ENCODE measurements at regions not wholly inside any gene's neighbourhood (a gene's known extent, or its start where the extent isn't known, plus 50 kb on each side); places are given as distances from the start of the nearest gene placed in this dataset.
"Not testable (repeated sequence)": the region's sequence is repeated elsewhere in the genome, so short reads cannot be mapped to it uniquely, and the experiment has no call there.

- no peak for TF ChIP-seq CTCF (IDR thresholded peaks at IDR 0.05; ENCODE audit: low read depth, low read length)
- DNase-seq = no peak
Measured at GRCh38 chr11:90428836-90429235, 206.0 kb upstream of the CHORDC1 start.

GRCh38 chr11:90426442-90426841, 203.6 kb upstream of the CHORDC1 start:
- H3K4me3 ChIP-seq (ENCODE audit: low read depth, low read length) = no peak overlapping the region
- TF ChIP-seq CTCF (IDR thresholded peaks at IDR 0.05; ENCODE audit: low read depth, low read length) = no peak
- H3K27me3 ChIP-seq (ENCODE audit: insufficient read depth, low read depth, severe bottlenecking) = no peaks in the 10 kb centered on the region
- DNase-seq = no peak
- H3K9me3 ChIP-seq (ENCODE audit: severe bottlenecking) = no peaks in the 10 kb centered on the region
- H3K36me3 ChIP-seq = no peaks in the 10 kb centered on the region
- H3K27ac ChIP-seq = no peak overlapping the region

More at GRCh38 chr11:90428836-90429235, 206.0 kb upstream of the CHORDC1 start:
- H3K27me3 ChIP-seq (ENCODE audit: insufficient read depth, low read depth, severe bottlenecking) = no peaks in the 10 kb centered on the region
- no peak overlapping the region for H3K4me3 ChIP-seq (ENCODE audit: low read depth, low read length)
- no peaks in the 10 kb centered on the region for H3K36me3 ChIP-seq
- no peak overlapping the region for H3K27ac ChIP-seq
- H3K9me3 ChIP-seq (ENCODE audit: severe bottlenecking) = no peaks in the 10 kb centered on the region

GRCh38 chr11:90423378-90423777, 200.5 kb upstream of the CHORDC1 start:
- no peak for TF ChIP-seq CTCF (IDR thresholded peaks at IDR 0.05; ENCODE audit: low read depth, low read length)
- H3K4me3 ChIP-seq (ENCODE audit: low read depth, low read length) = no peak overlapping the region
- no peaks in the 10 kb centered on the region for H3K27me3 ChIP-seq (ENCODE audit: insufficient read depth, low read depth, severe bottlenecking)
- no peaks in the 10 kb centered on the region for H3K9me3 ChIP-seq (ENCODE audit: severe bottlenecking)
- H3K36me3 ChIP-seq = no peaks in the 10 kb centered on the region
- H3K27ac ChIP-seq = no peak overlapping the region
- DNase-seq = no peak

GRCh38 chr11:90422787-90423186, 199.9 kb upstream of the CHORDC1 start:
- DNase-seq; H3K27ac ChIP-seq; H3K36me3 ChIP-seq; H3K4me3 ChIP-seq (ENCODE audit: low read depth, low read length); H3K9me3 ChIP-seq (ENCODE audit: severe bottlenecking); H3K27me3 ChIP-seq (ENCODE audit: insufficient read depth, low read depth, severe bottlenecking): not testable (repeated sequence)

- no peaks in the 10 kb centered on the region for H3K27me3 ChIP-seq (ENCODE audit: insufficient read depth, low read depth, severe bottlenecking)
- no peaks in the 10 kb centered on the region for H3K9me3 ChIP-seq (ENCODE audit: severe bottlenecking)
- H3K36me3 ChIP-seq = no peaks in the 10 kb centered on the region
- no peak overlapping the region for H3K27ac ChIP-seq
- TF ChIP-seq CTCF (IDR thresholded peaks at IDR 0.05; ENCODE audit: low read depth, low read length) = no peak
- no peak overlapping the region for H3K4me3 ChIP-seq (ENCODE audit: low read depth, low read length)
- DNase-seq = no peak
Measured at GRCh38 chr11:90414221-90414620, 191.4 kb upstream of the CHORDC1 start.

GRCh38 chr11:90407350-90407749, 184.5 kb upstream of the CHORDC1 start:
- no peaks in the 10 kb centered on the region for H3K27me3 ChIP-seq (ENCODE audit: insufficient read depth, low read depth, severe bottlenecking)
- H3K27ac ChIP-seq = no peak overlapping the region
- H3K9me3 ChIP-seq (ENCODE audit: severe bottlenecking) = no peaks in the 10 kb centered on the region
- no peak for TF ChIP-seq CTCF (IDR thresholded peaks at IDR 0.05; ENCODE audit: low read depth, low read length)
- no peaks in the 10 kb centered on the region for H3K36me3 ChIP-seq
- no peak for DNase-seq
- H3K4me3 ChIP-seq (ENCODE audit: low read depth, low read length) = no peak overlapping the region

All from WERI-Rb-1 (cell line).